GM10266 (cell line): ENCODE measurements at regions not wholly inside any gene's neighbourhood (a gene's known extent, or its start where the extent isn't known, plus 50 kb on each side); places are given as distances from the start of the nearest gene placed in this dataset.

Experiments used
- DNase-seq: peaks from one replicate; pipeline ENCODE4 v3.0.0; 2012; ENCODE audit errors: extremely low spot score
- CTCF ChIP-seq: IDR thresholded peaks from 2 replicates; pipeline ENCODE4 v1.5.1; 2012; ENCODE audit warnings: mild to moderate bottlenecking, low read depth; ENCODE audit not compliant: control insufficient read depth, insufficient read depth; ENCODE audit errors: missing control alignments

- TF ChIP-seq CTCF: no peak
- no peak for DNase-seq
These were observed 272.2 kb upstream of the CHRNA7 start for GRCh38 chr15:31758126-31758525.

GRCh38 chr15:31768055-31768454 is 262.3 kb upstream of the CHRNA7 start:
- TF ChIP-seq CTCF: no peak
- no peak for DNase-seq

GRCh38 chr15:31774045-31774444 is 256.3 kb upstream of the CHRNA7 start:
- DNase-seq: no peak
- TF ChIP-seq CTCF: no peak

- DNase-seq: no peak
- TF ChIP-seq CTCF: no peak
These were observed 254.3 kb upstream of the CHRNA7 start for GRCh38 chr15:31776039-31776438.

GRCh38 chr15:31781261-31781660 is 249.1 kb upstream of the CHRNA7 start:
- DNase-seq: no peak
- TF ChIP-seq CTCF: no peak

GRCh38 chr15:31782016-31782783 is 248.1 kb upstream of the CHRNA7 start:
- no peak for DNase-seq
- TF ChIP-seq CTCF: no peak

- no peak for DNase-seq
These were observed 247.4 kb upstream of the CHRNA7 start for GRCh38 chr15:31782951-31783350.

More at GRCh38 chr15:31782951-31783350, 247.4 kb upstream of the CHRNA7 start:
- no peak for TF ChIP-seq CTCF
